ENCODE measurements at regions not wholly inside any gene's neighbourhood (a gene's known extent, or its start where the extent isn't known, plus 50 kb on each side); places are given as distances from the start of the nearest gene placed in this dataset.

GRCh38 chr16:61165797-61166196, 870.4 kb downstream of the CDH8 start:
- 77% methylated on average over 3 of the region's 3 CpGs for WGBS
- no peak overlapping the region for H3K27ac ChIP-seq (replicated peaks in 1 of 4)
- no peaks in the 10 kb centered on the region for H3K4me1 ChIP-seq
- intact Hi-C loops (cut with DNase I), result no loop called here
- H3K27me3 ChIP-seq, result no peaks in the 10 kb centered on the region
- no peak overlapping the region for H3K4me3 ChIP-seq
- no peak for TF ChIP-seq CTCF (IDR thresholded peaks at IDR 0.05)
- no peak for TF ChIP-seq POLR2AphosphoS5 (IDR thresholded peaks at IDR 0.05)
- no peak for TF ChIP-seq POLR2A (IDR thresholded peaks at IDR 0.05; ENCODE audit: low read depth)
- TF ChIP-seq EP300 (IDR thresholded peaks at IDR 0.05), result no peak
- H3K36me3 ChIP-seq, result no peaks in the 10 kb centered on the region
- DNase-seq (ENCODE audit: extremely low spot score), result no peak
- H3K9me3 ChIP-seq, result no peaks in the 10 kb centered on the region

- intact Hi-C loops (cut with DNase I), result no loop called here
- no peak overlapping the region for H3K4me3 ChIP-seq
These were observed 885.9 kb downstream of the CDH8 start for GRCh38 chr16:61150351-61150750.

GRCh38 chr16:61149709-61150108, 886.5 kb downstream of the CDH8 start:
- H3K27ac ChIP-seq (replicated peaks in 1 of 4), result no peak overlapping the region
- WGBS, result 79% methylated on average over 5 of the region's 5 CpGs
- no peak for TF ChIP-seq POLR2A (IDR thresholded peaks at IDR 0.05; ENCODE audit: low read depth)
- no peak for TF ChIP-seq EP300 (IDR thresholded peaks at IDR 0.05)
- TF ChIP-seq POLR2AphosphoS5 (IDR thresholded peaks at IDR 0.05), result no peak
- TF ChIP-seq CTCF (IDR thresholded peaks at IDR 0.05), result no peak
- H3K27me3 ChIP-seq, result no peaks in the 10 kb centered on the region
- H3K9me3 ChIP-seq, result no peaks in the 10 kb centered on the region
- H3K36me3 ChIP-seq, result no peaks in the 10 kb centered on the region
- no peaks in the 10 kb centered on the region for H3K4me1 ChIP-seq
- H3K4me3 ChIP-seq, result no peak overlapping the region
- intact Hi-C loops (cut with DNase I), result no loop called here
- no peak for DNase-seq (ENCODE audit: extremely low spot score)

More at GRCh38 chr16:61150351-61150750, 885.9 kb downstream of the CDH8 start:
- WGBS, result 98% methylated on average over 4 of the region's 4 CpGs
- H3K36me3 ChIP-seq, result no peaks in the 10 kb centered on the region
- no peaks in the 10 kb centered on the region for H3K27me3 ChIP-seq
- H3K9me3 ChIP-seq, result no peaks in the 10 kb centered on the region
- no peaks in the 10 kb centered on the region for H3K4me1 ChIP-seq
- TF ChIP-seq POLR2AphosphoS5 (IDR thresholded peaks at IDR 0.05) (no peak), POLR2A (IDR thresholded peaks at IDR 0.05; ENCODE audit: low read depth) (no peak), EP300 (IDR thresholded peaks at IDR 0.05) (no peak), CTCF (IDR thresholded peaks at IDR 0.05) (no peak)
- H3K27ac ChIP-seq (replicated peaks in 1 of 4), result no peak overlapping the region
- no peak for DNase-seq (ENCODE audit: extremely low spot score)

- Histone ChIP-seq H3K27me3 (no peaks in the 10 kb centered on the region), H3K4me3 (no peak overlapping the region), H3K9me3 (no peaks in the 10 kb centered on the region), H3K4me1 (no peaks in the 10 kb centered on the region), H3K36me3 (no peaks in the 10 kb centered on the region), H3K27ac (replicated peaks in 1 of 4) (no peak overlapping the region)
- intact Hi-C loops (cut with DNase I), result no loop called here
- no peak for TF ChIP-seq EP300 (IDR thresholded peaks at IDR 0.05)
- TF ChIP-seq POLR2A (IDR thresholded peaks at IDR 0.05; ENCODE audit: low read depth), result no peak
- no peak for TF ChIP-seq CTCF (IDR thresholded peaks at IDR 0.05)
- no peak for TF ChIP-seq POLR2AphosphoS5 (IDR thresholded peaks at IDR 0.05)
- WGBS, result 78% methylated on average over 3 of the region's 3 CpGs
- no peak for DNase-seq (ENCODE audit: extremely low spot score)
These were observed 887.3 kb downstream of the CDH8 start for GRCh38 chr16:61148930-61149329.

- no peaks in the 10 kb centered on the region for H3K9me3 ChIP-seq
- no peak for DNase-seq (ENCODE audit: extremely low spot score)
- no peaks in the 10 kb centered on the region for H3K4me1 ChIP-seq
- 57% methylated on average over 1 of the region's 1 CpG for WGBS
- no peak overlapping the region for H3K27ac ChIP-seq (replicated peaks in 1 of 4)
- H3K36me3 ChIP-seq, result no peaks in the 10 kb centered on the region
- intact Hi-C loops (cut with DNase I), result no loop called here
- H3K4me3 ChIP-seq, result no peak overlapping the region
- no peaks in the 10 kb centered on the region for H3K27me3 ChIP-seq
- TF ChIP-seq POLR2A (IDR thresholded peaks at IDR 0.05; ENCODE audit: low read depth) (no peak), POLR2AphosphoS5 (IDR thresholded peaks at IDR 0.05) (no peak), EP300 (IDR thresholded peaks at IDR 0.05) (no peak), CTCF (IDR thresholded peaks at IDR 0.05) (no peak)
These were observed 889.8 kb downstream of the CDH8 start for GRCh38 chr16:61146429-61146828.
